ENCODE measurements at regions not wholly inside any gene's neighbourhood (a gene's known extent, or its start where the extent isn't known, plus 50 kb on each side); places are given as distances from the start of the nearest gene placed in this dataset.

- Histone ChIP-seq H3K9me3 (replicated peaks; ENCODE audit: control insufficient read depth, insufficient read depth, low read length) (no peaks in the 10 kb centered on the region), H3K79me2 (ENCODE audit: control insufficient read depth, insufficient read depth, low read length) (no peaks in the 10 kb centered on the region), H3K4me2 (ENCODE audit: insufficient read depth, low read length) (no peak overlapping the region), H2AFZ (ENCODE audit: low read depth, low read length) (no peak overlapping the region), H4K20me1 (replicated peaks; ENCODE audit: control insufficient read depth, extremely low read depth, insufficient read depth, low read length) (no peaks in the 10 kb centered on the region), H3K9ac (replicated peaks; ENCODE audit: extremely low read depth, insufficient read depth, low read length) (no peak overlapping the region), H3K27me3 (ENCODE audit: control insufficient read depth in 2 of 2, insufficient read depth in 2 of 2, low read length in 2 of 2) (no peaks in the 10 kb centered on the region), H3K36me3 (ENCODE audit: control insufficient read depth in 2 of 2, extremely low read depth in 1 of 2, insufficient read depth in 2 of 2, low read length in 2 of 2) (no peaks in the 10 kb centered on the region), H3K4me1 (ENCODE audit: control insufficient read depth, extremely low read depth, insufficient read depth, low read length) (peaks cover 44% of the 10 kb centered on the region), H3K27ac (ENCODE audit: insufficient read depth, low read depth, low read length) (no peak overlapping the region), H3K4me3 (replicated peaks in 1 of 3; ENCODE audit: insufficient read depth in 1 of 3, low read depth in 1 of 3, low read length in 3 of 3) (no peak overlapping the region), H3K9me1 (replicated peaks; ENCODE audit: control insufficient read depth, extremely low read depth, insufficient read depth, low read length) (no peaks in the 10 kb centered on the region)
- intact Hi-C loops (cut with micrococcal nuclease) (no loop called here), dilution Hi-C loops (cut with MboI; ENCODE audit: extremely low pct_ligation_motif_present, low sequenced_read_pairs) (no loop called here)
- no TSS peak for BruUV-seq (replicated peaks)
- FAIRE-seq (no peak), DNase-seq (ENCODE audit: low read depth, low spot score) (no peak)
- CTCF ChIA-PET: interaction anchor here (1.0 kb wide), 1 partner anchor 35 kb away, joined by 3 read pairs; no protein-coding TSS in a partner anchor
- POLR2A ChIA-PET: no interaction called here
- TF ChIP-seq POLR2A (IDR thresholded peaks at IDR 0.05; ENCODE audit: low read depth, low read length) (no peak), JUN (IDR thresholded peaks at IDR 0.05; ENCODE audit: borderline replicate concordance, insufficient read depth, insufficient read length, low read depth) (no peak), EZH2 (IDR thresholded peaks at IDR 0.05; ENCODE audit: borderline replicate concordance, low read depth, low read length, severe bottlenecking) (no peak), CTCF (IDR thresholded peaks at IDR 0.05; ENCODE audit: extremely low read depth in 1 of 2, insufficient read depth in 1 of 2, low read depth in 1 of 2, low read length in 2 of 2) (no peak), GATA2 (IDR thresholded peaks at IDR 0.05; ENCODE audit: insufficient read depth, insufficient read length, low read depth, low read length) (no peak), FOS (IDR thresholded peaks at IDR 0.05; ENCODE audit: borderline replicate concordance, insufficient read depth, low read length) (no peak), POLR2AphosphoS5 (IDR thresholded peaks at IDR 0.05; ENCODE audit: insufficient read depth, low read depth, low read length) (no peak), MYC (IDR thresholded peaks at IDR 0.05; ENCODE audit: low read depth, low read length) (no peak)
- TF ChIP-seq, protein P1, sequence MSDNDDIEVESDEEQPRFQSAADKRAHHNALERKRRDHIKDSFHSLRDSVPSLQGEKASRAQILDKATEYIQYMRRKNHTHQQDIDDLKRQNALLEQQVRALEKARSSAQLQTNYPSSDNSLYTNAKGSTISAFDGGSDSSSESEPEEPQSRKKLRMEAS (IDR thresholded peaks at IDR 0.05; ENCODE audit: insufficient read depth, insufficient read length): no peak
These were observed 147.3 kb downstream of the ZFP36L2 start for GRCh38 chr2:43078781-43079755.

Measured in endothelial cell of umbilical vein (primary cell).